Heart left ventricle (tissue), 16 donors: ENCODE measurements at regions not wholly inside any gene's neighbourhood (a gene's known extent, or its start where the extent isn't known, plus 50 kb on each side); places are given as distances from the start of the nearest gene placed in this dataset.
A peak's percentile ranks its signal among the peaks of the same experiment; 100 is the strongest.

Experiments
- ATAC-seq, 4 donors: fragments of 200-7000 bp; cut with Tn5 transposase; one replicate each; pipeline ENCODE4 v1.9.1; 2020 to 2022; ENCODE audit warnings: moderate library complexity in 4 of 4, mild to moderate bottlenecking in 3 of 4, moderate number of reproducible peaks in 1 of 4
- DNase-seq, 5 donors: peaks; one replicate each; pipeline ENCODE4 v3.0.0-alpha.2; 2020
- H3K27ac ChIP-seq, 12 donors: fragments of 200-600 bp; sonication (generic) in 4 of 12; one replicate each; pipeline versions ENCODE4 v1.5.0 to v1.8.0; 2016 to 2022; ENCODE audit warnings: mild to moderate bottlenecking in 2 of 12
- H3K27me3 ChIP-seq, 9 donors: fragments of 200-600 bp; sonication (generic) in 2 of 9; one replicate each; pipeline versions ENCODE4 v1.5.1 to v1.8.0; 2016 to 2022; ENCODE audit warnings: mild to moderate bottlenecking in 3 of 9
- H3K36me3 ChIP-seq, 9 donors: fragments of 200-600 bp; sonication (generic) in 2 of 9; one replicate each; pipeline versions ENCODE4 v1.5.0 to v1.8.0; 2018 to 2022; ENCODE audit warnings: mild to moderate bottlenecking in 2 of 9
- H3K4me1 ChIP-seq, 12 donors: fragments of 200-600 bp; sonication (generic) in 4 of 12; one replicate each; pipeline versions ENCODE4 v1.5.0 to v1.8.0; 2016 to 2022; ENCODE audit warnings: mild to moderate bottlenecking in 3 of 12
- H3K4me3 ChIP-seq, 12 donors: fragments of 200-600 bp; sonication (generic) in 4 of 12; one replicate each; pipeline versions ENCODE4 v1.5.0 to v1.8.0; 2017 to 2022; ENCODE audit warnings: mild to moderate bottlenecking in 9 of 12, moderate library complexity in 4 of 12
- H3K9me3 ChIP-seq, 12 donors: fragments of 200-600 bp; sonication (generic) in 4 of 12; one replicate each; pipeline versions ENCODE4 v1.5.0 to v1.8.0; 2016 to 2022; ENCODE audit warnings: mild to moderate bottlenecking in 1 of 12
- POLR2A ChIP-seq, 2 donors: fragments of 450-650 bp; IDR thresholded peaks; one replicate each; pipeline ENCODE4 v1.6.1; 2017; ENCODE audit warnings: antibody characterized with exemption in 2 of 2, mild to moderate bottlenecking in 2 of 2, moderate library complexity in 2 of 2
- WGBS, 4 donors: extraction: QIAGEN DNeasy Blood & Tissue Kit in 2 of 4; methylation state at CpG; one replicate each; pipeline versions ENCODE4 v1.1.5 to v1.1.7; 2013 to 2018; 5-methylcytosine and 5-hydroxymethylcytosine counted together
- intact Hi-C, 10 donors: fragments of 100-400 bp; cut with DNase I; formaldehyde crosslinking; loops; one replicate each; pipeline versions ENCODE4 v1.11.1 to v1.14.2; 2022
- TF ChIP-seq, protein P1 (sequence below), 12 donors: fragments of 200-600 bp; sonication (generic) in 4 of 12; IDR thresholded peaks; one replicate each; pipeline versions ENCODE4 v1.5.0 to v1.8.0; 2018 to 2022; ENCODE audit warnings: antibody characterized with exemption in 12 of 12, mild to moderate bottlenecking in 5 of 12
- donor health status: ischemic (EF 13 %, LVEDD 7.1; RV severe dilation, severe dysfunction).
- donor health status: healthy with polysubstance abuse.
- donor health status: DM: no; HTN: yes; CAD: no.
- donor health status: DM: no; HTN: no; CAD: no.
- donor health status: ischemic (EF 25% LVEDD 6.9; RV normal size, moderate dysfunction).
- donor health status: ischemic (EF 25% LVEDD 5.7; RV mildly dilated, moderate dysfunction).
- donor health status: healthy.
- donor health status: DM: yes; HTN: yes; CAD: no.
- donor health status: ischemic (EF 35%, LVEDD 5.7; RV mildly dilated, moderate dysfunction).
- donor health status: nonischemic (EF 11% LVEDD 7.7; RV severe dilation, severe dysfunction).
- donor health status: DM: yes; HTN: yes; CAD: no.
- donor health status: PGD.
- donor health status: ischemic (EF 29% LVEDD 5.4; RV normal size, mild dysfunction).
- donor health status: nonischemic (EF 23%, LVEDD 6.1; RV moderate dilation, normal function).

GRCh38 chrX:39852491-39852890, 245.3 kb downstream of the BCOR start:
- H3K9me3 ChIP-seq: no peaks in the 10 kb centered on the region
- WGBS, 4 donors: 86 to 100% (median 98%) methylated on average over 3 of the region's 3 CpGs
- no peak overlapping the region for H3K27ac ChIP-seq
- no peaks in the 10 kb centered on the region for H3K27me3 ChIP-seq
- no peak overlapping the region for H3K4me3 ChIP-seq
- TF ChIP-seq, protein P1, sequence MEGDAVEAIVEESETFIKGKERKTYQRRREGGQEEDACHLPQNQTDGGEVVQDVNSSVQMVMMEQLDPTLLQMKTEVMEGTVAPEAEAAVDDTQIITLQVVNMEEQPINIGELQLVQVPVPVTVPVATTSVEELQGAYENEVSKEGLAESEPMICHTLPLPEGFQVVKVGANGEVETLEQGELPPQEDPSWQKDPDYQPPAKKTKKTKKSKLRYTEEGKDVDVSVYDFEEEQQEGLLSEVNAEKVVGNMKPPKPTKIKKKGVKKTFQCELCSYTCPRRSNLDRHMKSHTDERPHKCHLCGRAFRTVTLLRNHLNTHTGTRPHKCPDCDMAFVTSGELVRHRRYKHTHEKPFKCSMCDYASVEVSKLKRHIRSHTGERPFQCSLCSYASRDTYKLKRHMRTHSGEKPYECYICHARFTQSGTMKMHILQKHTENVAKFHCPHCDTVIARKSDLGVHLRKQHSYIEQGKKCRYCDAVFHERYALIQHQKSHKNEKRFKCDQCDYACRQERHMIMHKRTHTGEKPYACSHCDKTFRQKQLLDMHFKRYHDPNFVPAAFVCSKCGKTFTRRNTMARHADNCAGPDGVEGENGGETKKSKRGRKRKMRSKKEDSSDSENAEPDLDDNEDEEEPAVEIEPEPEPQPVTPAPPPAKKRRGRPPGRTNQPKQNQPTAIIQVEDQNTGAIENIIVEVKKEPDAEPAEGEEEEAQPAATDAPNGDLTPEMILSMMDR (IDR thresholded peaks at IDR 0.05): no peak
- no peaks in the 10 kb centered on the region for H3K36me3 ChIP-seq
- no peak for DNase-seq
- H3K4me1 ChIP-seq: peaks cover 0 to 28% (median 1%) of the 10 kb centered on the region in 12 donors
- no peak for ATAC-seq
- intact Hi-C loops: no loop called here

DNA sequence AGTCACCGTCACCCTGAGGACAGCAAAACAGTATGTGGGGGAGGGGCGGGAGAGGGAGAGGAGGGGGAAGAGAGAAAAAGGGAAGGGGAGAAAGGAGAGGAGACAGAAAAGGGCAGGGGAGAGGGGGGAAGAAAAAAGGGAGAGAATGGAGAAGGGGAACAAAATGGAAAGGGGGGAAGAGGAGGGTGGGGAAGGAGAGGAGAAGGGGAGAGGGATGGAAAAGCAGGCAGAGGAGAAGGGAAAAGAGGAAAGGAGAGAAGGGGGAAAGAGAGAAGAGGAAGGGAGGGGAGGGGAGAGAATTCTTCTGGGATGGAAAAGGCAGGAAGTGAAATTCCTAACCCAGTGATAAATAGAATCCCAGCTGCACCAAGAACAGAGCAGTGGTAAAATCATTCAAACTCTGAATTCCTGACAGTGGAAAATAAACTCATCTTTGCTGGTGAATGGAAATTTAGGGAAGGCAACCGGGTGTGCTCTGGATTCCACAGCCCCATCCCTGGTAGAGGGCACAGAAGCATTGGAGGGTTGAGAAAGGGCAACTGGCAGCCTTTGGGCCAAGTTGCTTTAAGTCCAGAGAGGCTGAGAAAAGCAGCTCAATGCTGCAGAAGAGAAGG, 244.2 kb downstream of the BCOR start:
- Histone ChIP-seq H3K4me1 (peaks cover 0 to 28% (median 1%) of the 10 kb centered on the region in 12 donors), H3K36me3 (no peaks in the 10 kb centered on the region), H3K4me3 (no peak overlapping the region), H3K27me3 (no peaks in the 10 kb centered on the region), H3K9me3 (no peaks in the 10 kb centered on the region), H3K27ac (peak overlapping the region in 4 of 12 donors; percentile 15 to 34 (median 26))
- 31 to 56% (median 38%) methylated on average over 3 of the region's 3 CpGs for WGBS, 4 donors
- TF ChIP-seq POLR2A (IDR thresholded peaks at IDR 0.05): no peak
- TF ChIP-seq, protein P1 (IDR thresholded peaks at IDR 0.05): no peak
- intact Hi-C loops: no loop called here
- ATAC-seq (peak in 1 of 4 donors; percentile 44), DNase-seq (no peak)

GRCh38 chrX:39854772-39855747, 242.7 kb downstream of the BCOR start:
- intact Hi-C loops: no loop called here
- H3K4me3 ChIP-seq: peak overlapping the region in 1 of 12 donors; percentile 37

More at GRCh38 chrX:39854772-39855747, 242.7 kb downstream of the BCOR start:
- no peak for ATAC-seq
- Histone ChIP-seq H3K27me3 (no peaks in the 10 kb centered on the region), H3K27ac (peak overlapping the region in 1 of 12 donors; percentile 79), H3K4me1 (peaks cover 0 to 34% (median 4%) of the 10 kb centered on the region in 12 donors), H3K36me3 (no peaks in the 10 kb centered on the region), H3K9me3 (no peaks in the 10 kb centered on the region)
- 75 to 88% (median 82%) methylated on average over 17 of the region's 17 CpGs for WGBS, 4 donors
- no peak for DNase-seq
- TF ChIP-seq, protein P1 (IDR thresholded peaks at IDR 0.05): no peak
- no peak for TF ChIP-seq POLR2A (IDR thresholded peaks at IDR 0.05)
